ENCODE measurements at regions not wholly inside any gene's neighbourhood (a gene's known extent, or its start where the extent isn't known, plus 50 kb on each side); places are given as distances from the start of the nearest gene placed in this dataset.

DNA sequence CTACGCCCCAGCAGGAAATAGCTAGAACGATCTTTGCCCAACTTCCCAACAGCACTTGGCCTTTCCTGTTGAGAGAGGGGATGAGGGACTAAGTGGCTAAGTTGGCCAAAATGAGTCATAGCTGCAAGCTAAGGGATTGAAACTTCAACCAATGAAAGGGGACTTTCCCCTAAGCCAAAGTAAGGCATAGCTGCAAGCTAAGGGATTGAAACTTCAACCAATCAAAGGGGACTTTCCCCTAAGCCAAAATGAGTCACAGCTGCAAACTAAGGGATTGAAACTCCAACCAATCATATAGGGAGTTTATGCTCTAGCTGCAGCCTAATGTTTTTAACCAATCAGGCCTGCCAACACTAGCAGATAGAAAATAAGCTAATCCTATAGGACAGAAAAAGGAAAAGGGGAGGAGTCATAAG lies 100.5 kb upstream of the SSTR1 start:
- DNase-seq = no peak

DNA sequence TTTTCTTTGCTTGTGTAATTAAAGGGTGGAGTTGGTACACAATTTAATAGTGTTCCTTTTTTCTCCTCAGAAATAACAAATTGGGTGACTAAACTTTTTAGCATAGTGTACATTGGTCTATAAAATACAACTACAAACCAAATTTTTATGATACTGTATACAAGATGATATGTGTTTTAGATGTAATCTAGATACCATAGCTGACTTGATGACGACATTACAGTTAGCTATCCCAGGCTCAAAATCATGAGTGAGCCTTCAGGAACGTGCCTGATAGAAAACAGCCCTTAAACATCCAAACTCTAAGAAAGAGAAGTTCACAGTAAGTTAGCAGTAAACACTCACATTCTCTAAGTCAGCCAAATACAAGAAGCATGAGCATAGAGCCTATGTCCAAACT lies 99.0 kb upstream of the SSTR1 start:
- no peak for DNase-seq

DNA sequence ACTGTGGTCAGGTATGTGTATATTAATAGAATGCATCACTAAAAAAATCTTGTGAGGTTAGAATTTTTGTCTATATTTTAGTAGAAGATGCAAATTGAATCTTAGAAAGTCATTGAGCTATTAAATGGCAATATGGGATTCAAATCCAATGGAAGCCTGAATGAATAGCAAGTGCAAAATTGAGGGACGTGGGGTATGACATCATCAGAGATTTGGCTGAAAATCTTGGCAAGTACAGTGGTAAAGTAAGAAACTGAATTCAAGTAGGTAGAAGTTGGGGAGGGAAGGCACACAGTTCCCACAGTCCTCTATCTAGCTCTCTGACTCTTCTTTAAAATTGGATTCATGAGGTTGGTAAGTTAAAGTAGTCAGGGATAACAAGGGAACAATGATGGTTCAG lies 97.4 kb upstream of the SSTR1 start:
- no peak for DNase-seq

DNA sequence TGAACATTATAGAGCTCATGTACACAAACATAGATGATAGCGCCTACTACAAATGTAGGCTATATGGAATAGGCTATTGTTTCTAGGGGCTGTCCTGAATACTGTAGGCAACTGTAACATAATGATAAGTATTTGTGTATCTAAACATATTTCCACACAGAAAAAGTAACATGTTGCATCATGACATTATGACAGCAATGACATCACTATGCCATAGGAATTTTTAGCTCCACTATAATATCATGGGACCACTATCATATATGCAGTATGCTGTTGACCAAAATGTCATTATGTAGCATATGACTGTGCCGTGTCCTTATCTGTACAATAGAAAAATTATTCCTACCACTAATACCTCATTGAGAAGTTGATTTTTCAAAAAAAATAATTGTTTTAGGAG lies 96.7 kb upstream of the SSTR1 start:
- no peak for DNase-seq

DNA sequence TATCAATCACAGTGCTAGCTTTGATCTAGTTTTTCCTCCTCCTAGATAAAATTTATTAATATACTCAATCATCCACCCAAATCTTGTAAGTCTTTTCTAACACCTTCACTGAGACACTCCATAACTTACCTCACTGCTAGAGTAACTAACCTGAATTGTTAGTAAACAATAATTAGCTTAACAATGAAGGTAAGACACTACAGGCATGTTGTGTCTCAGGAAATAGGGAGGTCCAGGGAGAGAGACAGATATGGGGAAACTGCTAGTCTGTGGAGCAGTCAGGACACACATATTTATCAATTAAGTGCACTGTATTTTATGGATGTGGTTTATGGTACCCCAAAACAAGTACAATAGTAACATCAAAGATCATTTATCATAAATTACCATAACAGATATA lies 94.2 kb upstream of the SSTR1 start:
- DNase-seq = no peak

DNA sequence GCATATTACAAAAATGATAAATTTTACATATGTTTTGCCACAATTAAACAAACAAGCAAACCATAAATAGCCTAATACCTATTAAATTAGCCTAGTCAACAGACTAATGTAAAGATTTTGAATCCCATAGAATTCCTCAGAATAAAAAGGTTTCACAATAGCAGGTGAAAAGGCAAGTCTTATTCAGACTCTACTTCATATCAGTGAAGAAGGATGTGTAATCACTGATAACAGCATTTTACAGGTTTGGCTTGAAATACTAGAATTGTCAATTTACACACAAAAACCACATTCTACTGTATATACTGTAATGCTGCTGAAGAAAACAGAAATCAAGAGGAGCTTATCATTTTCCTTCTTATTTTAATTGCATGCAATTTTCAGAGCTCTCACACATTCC lies 90.8 kb upstream of the SSTR1 start:
- no peak for DNase-seq

DNA sequence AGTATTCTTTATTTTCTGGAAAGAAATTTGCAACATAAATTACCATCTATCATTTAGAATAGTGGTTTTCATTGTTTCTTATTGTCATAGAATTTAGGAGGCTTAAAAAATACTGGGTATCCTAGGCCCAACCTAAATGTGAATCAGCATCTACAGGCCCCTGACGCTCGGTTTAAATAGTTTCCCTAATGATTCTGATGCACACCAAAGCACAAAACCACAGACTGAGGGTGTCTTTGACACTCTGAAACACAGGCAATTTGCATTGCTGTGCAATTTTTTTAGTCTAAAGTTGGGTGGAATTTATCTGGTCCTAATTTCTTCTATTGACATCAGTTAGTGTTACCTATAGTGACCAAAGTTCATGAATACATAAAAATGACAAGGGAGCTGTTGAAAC lies 87.6 kb upstream of the SSTR1 start:
- no peak for DNase-seq

DNA sequence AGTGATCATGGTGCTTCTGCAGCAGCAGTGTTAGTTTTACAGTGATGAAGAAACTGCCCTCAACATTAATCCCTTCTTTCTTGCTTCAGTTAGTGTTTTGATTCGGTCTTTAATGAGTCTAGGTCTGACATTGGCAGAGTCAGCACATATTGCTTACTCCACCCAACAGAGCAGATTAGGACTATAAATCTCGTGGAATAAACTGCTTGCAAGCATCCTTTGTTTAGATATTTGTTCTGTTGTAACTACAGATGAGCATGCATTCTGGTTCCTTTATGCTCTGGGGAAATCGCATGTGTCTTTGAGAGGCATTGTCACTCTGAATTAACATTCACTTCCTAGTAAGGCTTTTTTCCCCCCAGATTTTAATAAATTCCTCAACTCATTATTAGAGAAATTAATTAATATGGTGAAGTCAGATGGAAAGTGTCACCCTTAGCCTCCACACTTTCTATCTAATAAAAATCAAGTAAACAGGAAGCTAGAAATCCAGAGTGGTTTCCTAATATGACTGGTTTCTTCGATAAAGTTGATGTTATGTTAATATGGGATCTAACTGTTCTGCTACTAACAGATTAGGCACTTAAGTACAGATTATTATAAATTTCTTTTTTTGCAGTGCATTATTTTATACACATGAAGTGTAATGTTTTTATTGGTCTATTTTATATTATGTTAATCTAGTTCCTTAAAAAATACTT lies 86.2 kb upstream of the SSTR1 start:
- no peak for DNase-seq

DNA sequence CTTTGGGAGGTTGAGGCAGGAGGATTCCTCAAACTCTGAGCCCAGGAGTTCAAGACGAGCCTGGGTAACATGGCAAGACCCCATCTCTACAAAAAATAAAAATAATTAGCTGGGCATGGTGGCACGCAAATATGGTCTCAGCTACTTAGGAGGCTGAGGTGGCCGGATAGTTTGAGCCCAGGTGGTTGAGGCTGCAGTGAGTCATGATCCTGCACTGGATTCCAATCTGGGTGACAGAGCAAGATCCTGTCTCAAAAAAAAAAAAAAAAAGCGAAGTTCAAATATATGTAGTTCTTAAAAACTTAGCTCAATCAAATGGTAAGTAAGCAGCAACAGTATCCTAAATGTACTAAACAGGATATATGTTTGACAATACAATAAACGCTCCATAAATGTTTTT lies 85.5 kb upstream of the SSTR1 start:
- no peak for DNase-seq

DNA sequence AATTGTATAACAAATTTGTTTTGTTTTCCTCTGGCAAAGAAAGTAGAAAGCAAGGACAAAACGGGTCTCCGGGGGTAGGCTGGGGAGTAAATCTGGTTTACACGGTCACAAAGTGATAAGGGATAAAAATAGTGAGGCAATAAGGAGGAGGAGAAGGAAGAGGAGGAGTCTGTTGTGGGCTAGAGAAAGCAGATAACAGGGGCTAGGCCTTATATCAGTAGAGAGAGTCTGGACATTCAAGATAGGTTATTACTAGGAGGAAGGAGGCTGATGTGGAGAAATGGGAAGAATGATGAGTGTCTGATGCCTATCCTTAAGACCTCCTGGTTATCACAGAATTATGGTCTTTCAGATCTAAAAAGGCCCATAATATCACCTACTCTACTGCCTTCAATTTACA lies 83.2 kb upstream of the SSTR1 start:
- no peak for DNase-seq

DNA sequence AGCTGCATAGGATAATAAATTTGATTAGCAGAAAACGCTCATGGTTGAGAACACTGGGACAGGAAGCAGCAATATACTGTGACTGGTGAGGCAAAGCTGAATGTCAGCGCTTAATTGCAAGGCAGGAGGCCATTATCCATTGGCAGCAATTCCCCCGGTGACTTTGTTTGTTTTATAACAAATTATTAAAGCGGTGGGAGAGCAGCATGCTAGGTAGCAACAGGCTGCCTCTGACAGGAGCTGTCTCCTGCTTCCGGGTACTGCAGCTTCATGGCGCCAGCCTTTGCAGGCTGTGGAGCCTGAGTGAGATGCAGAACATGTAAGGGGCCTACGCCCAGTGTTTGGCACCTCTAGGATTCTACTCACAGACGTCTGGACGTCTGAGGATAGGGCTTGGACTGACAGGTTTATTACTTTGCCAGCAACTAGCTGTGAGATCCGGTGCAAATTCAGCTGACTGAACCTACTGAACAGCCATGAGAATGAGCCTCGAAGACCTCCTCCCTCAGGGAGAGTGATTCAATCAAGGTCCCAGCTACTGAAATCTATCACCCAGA lies 82.1 kb upstream of the SSTR1 start:
- no peak for DNase-seq

DNA sequence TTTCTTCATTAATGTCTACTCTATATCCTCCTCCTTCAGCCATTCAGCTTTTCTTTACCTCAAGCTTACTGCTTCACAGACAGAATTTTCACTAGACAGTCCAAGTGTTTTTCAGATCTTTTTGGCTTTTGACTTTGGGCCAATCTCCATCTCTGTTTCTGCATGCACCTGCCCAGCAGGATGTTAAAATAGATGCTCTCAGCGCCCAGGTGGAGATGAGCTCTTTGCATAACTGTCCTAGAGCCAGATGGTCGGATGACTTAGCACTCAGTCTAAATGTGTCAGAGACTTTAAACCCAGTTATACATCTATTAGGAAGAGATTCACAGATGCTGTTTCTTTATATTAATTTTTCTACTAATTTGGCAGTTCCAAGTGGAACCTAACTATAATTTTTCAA lies 80.3 kb upstream of the SSTR1 start:
- DNase-seq = no peak

DNA sequence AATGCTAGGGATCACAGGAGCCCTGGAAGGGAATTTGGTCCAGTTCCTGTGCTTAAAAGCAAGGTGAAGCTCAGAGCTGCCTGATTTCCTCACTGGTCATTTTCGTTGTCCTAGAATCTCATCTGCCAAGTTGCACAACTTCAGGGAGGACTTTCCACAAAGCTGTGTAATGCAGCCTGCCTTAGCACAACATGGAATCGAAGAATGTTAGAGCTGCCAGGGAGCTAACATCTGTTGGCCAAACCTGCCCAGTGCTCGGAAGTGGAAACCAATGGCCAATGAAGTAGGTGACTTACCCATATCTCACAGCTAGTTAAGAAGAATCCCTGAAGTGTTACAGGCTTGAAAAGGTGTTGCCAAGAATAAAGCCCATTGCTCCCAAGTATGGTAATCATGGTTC lies 79.9 kb upstream of the SSTR1 start:
- no peak for DNase-seq

DNA sequence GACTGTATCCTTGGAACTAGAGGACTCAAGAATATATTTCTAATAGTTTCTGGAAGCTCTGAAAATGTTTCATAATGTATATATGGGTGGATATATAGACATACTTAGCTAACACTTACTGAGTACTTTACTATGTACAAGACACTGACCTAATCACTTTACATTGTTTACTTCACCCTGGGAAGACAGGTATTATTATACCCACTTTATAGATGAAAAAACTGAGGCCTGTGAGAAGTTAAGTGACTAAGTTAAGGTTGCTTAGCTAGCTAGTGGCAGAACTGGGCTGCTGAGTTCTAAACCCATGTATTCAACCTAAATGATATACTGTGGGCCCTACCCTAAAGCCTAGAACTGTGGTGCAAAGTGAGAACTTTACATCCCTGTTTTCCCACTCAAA lies 79.1 kb upstream of the SSTR1 start:
- DNase-seq = no peak

DNA sequence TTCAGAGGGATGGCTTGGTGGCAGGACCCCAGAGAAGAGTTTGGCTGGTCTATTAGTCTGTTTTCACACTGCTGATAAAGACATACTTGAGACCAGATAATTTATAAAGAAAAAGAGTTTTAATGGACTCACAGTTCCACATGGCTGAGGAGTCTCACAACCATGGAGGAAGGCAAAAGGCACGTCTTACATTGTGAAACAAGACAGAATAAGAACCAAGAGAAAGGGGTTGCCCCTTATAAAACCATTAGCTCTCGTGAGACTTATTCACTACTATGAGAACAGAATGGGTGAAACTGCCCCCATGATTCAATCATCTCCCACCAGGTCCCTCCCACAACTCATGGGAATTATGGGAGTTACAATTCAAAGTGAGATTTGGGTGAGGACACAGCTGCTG lies 78.5 kb upstream of the SSTR1 start:
- no peak for DNase-seq

DNA sequence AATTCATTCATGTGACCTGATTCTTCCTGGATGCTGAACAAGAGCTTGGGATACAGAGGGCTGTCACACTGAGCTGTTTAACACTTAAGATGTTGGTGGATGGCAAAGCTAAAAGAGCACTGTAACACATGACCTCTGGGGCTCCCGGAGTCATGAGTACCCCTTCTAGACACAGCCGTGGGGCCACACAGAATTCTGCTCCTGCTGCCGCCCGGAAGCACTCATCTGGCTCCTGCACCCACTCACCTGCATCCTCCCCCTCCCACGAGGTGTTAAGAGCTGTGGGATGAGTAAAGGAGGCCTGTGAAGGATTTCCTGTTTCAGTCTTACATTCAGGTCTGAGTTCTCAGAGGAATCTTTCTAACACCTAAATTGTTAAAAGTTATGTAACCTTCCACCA lies 78.0 kb upstream of the SSTR1 start:
- DNase-seq = no peak

DNA sequence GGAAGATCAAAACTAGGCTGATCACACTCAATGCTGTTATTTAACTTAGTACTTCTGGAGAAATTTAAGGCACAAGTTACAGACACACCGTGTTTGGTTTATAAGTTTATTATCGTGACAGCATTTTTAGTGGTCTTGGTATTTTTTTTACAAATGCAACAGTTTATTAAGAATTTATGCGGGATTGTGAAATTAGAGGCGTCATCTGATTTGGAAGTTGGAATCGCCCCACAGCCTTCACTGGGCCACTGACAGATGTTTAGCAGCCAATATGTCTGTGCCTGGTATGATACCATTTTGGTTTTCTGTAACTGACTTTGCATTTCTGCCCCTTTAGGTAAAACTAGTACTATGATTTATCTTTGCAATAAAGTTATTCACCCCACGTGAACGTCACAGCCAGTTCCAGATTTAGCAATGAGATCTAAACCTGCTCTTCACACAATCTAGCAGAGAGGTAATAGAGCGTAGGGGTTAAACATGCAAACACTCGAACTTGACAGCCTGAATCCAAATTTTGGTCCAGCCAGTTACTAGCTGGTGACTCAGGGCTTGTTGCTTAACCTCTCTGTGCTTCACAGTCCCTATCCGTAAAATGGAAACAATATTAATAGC lies 73.2 kb upstream of the SSTR1 start:
- DNase-seq = no peak

DNA sequence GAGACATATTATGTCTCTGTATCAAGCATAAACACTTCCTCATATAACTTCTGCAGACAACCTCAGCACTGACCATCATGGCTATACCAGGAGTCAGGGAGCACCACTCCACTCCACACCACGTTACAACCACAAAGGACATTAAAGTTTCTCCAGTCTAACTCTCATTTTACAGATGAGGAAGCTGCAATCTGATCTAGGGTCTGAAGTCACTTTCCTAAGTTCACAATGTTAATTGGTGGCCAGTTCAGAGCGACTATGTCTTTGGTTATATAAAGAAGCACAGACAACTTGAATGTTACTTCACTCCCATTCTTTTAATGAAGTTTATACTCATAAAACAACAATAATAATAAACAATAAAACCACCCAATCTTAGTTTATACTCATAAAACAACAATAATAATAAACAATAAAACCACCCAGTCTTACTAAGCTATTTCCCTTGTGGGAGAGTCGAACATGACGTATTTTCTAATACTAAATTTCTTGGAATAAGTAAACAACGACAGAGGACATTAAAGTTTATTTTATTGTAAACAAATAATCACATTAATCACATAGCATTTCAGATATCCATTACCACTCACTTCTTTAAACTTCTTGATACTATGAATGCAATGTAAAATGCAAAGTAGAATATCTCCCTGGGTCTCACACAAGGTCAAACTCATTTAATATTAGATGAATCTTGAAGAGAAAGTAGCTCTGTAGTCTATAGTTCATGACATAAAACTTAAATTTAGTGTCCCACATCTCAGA lies 72.4 kb upstream of the SSTR1 start:
- no peak for DNase-seq

DNA sequence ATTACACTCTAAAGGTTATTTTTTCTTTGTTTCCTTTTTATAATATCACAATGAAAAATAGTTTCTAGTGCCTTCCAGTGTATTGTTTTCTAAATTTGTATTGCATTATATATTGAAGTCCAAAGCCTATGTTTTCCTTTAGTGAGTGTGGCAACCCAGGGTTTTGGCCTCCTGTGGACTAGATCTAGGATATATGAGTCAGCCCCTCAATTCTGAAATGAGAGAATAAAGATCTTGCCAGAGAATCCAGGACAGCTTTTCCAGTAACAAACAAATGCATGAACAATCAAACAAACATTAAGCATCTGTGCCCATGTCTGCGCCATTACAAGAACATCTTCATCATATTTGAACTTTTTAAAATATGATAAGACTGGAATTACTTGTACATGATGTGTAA lies 70.7 kb upstream of the SSTR1 start:
- no peak for DNase-seq

DNA sequence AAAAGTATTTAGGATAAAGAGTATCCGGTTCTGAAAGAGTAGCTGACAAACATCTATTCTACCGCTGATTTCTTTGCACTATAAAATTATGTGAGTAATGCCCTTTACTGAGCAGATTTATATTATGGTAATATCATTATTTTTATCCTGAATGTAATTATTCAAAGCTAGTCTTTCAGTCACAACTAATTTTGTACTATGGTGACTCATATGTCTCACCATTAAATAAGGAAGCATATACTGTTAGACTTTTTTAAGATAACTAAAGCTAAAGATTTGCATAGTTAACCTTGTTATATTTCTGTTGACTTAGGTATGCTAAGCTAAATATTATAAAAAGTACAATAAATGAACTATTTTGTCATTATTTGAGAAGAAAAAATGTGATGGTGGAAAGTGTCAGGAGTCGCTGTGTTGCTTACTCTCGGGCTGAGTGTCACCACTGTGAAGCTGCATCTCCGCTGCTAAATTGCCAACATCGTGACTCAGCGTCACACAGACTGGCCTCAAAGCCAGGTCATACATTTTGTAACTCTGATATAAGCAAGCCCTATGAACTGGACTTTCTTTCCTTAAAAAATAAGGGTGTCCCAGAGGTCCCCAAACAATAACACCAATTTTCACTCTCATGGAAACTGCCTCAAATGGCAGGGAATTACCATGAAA lies 69.1 kb upstream of the SSTR1 start:
- DNase-seq = no peak

DNA sequence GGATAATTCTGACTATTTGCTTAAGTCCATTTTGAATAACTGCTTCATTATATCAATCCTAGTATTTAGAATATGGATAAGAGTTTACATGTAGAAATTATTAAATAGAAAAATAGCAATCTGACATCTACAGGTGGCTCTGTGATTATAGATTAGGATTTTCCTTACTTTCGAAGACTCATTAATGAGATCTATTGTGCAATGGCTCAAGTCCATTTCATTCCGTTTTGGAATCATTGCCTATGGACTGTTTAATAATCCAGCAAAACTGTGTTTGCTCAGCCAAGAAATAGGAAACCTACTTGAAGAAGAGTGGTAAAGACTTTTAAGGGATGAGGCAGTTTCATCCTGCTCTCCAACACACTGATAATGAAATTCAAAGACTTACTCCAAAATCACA lies 67.8 kb upstream of the SSTR1 start:
- DNase-seq = no peak

DNA sequence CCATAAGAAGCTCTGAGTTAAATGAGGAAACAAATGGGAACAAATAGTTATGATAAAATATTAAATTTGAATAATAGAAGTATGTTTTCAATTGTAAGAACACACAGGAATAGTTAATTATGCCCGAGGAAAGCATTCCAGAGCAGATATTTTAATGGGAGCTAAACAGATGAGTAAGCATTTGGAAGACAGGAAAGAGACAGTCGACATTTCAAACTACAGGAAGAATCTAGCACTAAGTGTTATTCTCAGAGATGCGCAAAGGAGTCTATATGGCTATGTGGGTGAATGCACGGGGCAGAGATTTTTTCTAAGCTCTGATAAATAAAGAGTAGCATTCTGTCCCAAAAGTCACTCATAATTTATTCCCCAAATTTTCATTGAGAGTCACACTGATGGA lies 64.5 kb upstream of the SSTR1 start:
- DNase-seq = no peak

Data from amygdala (tissue), 56 donors.